ENCODE measurements at regions not wholly inside any gene's neighbourhood (a gene's known extent, or its start where the extent isn't known, plus 50 kb on each side); places are given as distances from the start of the nearest gene placed in this dataset.

DNA sequence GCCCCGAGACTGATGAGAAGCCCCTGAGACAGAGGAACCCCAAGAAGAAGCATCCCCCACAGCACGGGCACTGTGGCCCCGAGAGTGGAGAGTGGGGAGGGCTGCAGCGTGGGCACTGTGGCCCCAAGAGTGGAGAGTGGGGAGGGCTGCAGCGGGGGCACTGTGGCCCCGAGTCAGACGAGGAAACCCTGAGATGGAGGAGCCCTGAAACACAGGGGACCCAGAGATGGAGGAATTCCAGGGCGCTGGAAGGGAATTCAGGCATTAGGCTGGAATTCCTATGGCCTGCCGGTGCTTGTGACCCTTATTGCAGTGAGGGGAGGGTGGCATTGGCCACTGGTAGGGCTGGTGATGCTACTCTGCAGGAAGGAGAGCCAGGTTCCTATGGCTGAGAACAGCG lies 168.6 kb upstream of the SHH start:
- in situ Hi-C loops (cut with HindIII; ENCODE audit: extremely low pct_ligation_motif_present, low pct_unique_long_range_greater_than_20kb) = no loop called here
- Histone ChIP-seq H4K20me1 (ENCODE audit: insufficient read depth, low read length) (no peaks in the 10 kb centered on the region), H3K4me3 (replicated peaks in 1 of 3; ENCODE audit: insufficient read depth in 1 of 3, low read depth in 2 of 3, low read length in 3 of 3) (no peak overlapping the region), H3K4me1 (ENCODE audit: insufficient read depth, low read length) (no peaks in the 10 kb centered on the region), H3K27ac (ENCODE audit: extremely low read length, insufficient read depth, low read length) (no peak overlapping the region), H2AFZ (ENCODE audit: low read length) (no peak overlapping the region), H3K36me3 (replicated peaks in 1 of 2; ENCODE audit: control insufficient read depth in 1 of 2, insufficient read depth in 2 of 2, low read length in 2 of 2) (no peaks in the 10 kb centered on the region), H3K79me2 (ENCODE audit: insufficient read depth, low read length) (no peaks in the 10 kb centered on the region), H3K4me2 (ENCODE audit: low read depth, low read length) (no peak overlapping the region), H3K9ac (ENCODE audit: insufficient read depth, low read depth, low read length) (no peak overlapping the region), H3K9me3 (ENCODE audit: low read length) (no peaks in the 10 kb centered on the region), H3K27me3 (ENCODE audit: control insufficient read depth in 1 of 2, insufficient read depth in 2 of 2, low read length in 2 of 2) (peaks cover 8 to 63% of the 10 kb centered on the region in 2 experiments)
- TF ChIP-seq NFIC (IDR thresholded peaks at IDR 0.05; ENCODE audit: low read length) (no peak), MXI1 (IDR thresholded peaks at IDR 0.05; ENCODE audit: borderline replicate concordance, low read depth, low read length) (no peak), SMAD1 (CRISPR knock-in tag; IDR thresholded peaks at IDR 0.05; ENCODE audit: borderline replicate concordance, low read depth) (no peak), PHB2 (IDR thresholded peaks at IDR 0.05; ENCODE audit: partially characterized antibody) (no peak), TAF1 (CRISPR knock-in tag; IDR thresholded peaks at IDR 0.05) (no peak), YY1 (IDR thresholded peaks at IDR 0.05; ENCODE audit: insufficient read depth, insufficient replicate concordance, low read depth, low read length) (no peak), SRY (CRISPR knock-in tag; IDR thresholded peaks at IDR 0.05) (no peak), ZNF737 (CRISPR knock-in tag; IDR thresholded peaks at IDR 0.05; ENCODE audit: borderline replicate concordance) (no peak)
- TF ChIP-seq, protein P1, sequence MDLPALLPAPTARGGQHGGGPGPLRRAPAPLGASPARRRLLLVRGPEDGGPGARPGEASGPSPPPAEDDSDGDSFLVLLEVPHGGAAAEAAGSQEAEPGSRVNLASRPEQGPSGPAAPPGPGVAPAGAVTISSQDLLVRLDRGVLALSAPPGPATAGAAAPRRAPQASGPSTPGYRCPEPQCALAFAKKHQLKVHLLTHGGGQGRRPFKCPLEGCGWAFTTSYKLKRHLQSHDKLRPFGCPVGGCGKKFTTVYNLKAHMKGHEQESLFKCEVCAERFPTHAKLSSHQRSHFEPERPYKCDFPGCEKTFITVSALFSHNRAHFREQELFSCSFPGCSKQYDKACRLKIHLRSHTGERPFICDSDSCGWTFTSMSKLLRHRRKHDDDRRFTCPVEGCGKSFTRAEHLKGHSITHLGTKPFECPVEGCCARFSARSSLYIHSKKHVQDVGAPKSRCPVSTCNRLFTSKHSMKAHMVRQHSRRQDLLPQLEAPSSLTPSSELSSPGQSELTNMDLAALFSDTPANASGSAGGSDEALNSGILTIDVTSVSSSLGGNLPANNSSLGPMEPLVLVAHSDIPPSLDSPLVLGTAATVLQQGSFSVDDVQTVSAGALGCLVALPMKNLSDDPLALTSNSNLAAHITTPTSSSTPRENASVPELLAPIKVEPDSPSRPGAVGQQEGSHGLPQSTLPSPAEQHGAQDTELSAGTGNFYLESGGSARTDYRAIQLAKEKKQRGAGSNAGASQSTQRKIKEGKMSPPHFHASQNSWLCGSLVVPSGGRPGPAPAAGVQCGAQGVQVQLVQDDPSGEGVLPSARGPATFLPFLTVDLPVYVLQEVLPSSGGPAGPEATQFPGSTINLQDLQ (CRISPR knock-in tag; IDR thresholded peaks at IDR 0.05) = no peak
- TF ChIP-seq, protein P2, sequence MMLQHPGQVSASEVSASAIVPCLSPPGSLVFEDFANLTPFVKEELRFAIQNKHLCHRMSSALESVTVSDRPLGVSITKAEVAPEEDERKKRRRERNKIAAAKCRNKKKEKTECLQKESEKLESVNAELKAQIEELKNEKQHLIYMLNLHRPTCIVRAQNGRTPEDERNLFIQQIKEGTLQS (CRISPR knock-in tag; IDR thresholded peaks at IDR 0.05) = no peak
- ATAC-seq = no peak
- CTCF ChIA-PET (ENCODE audit: low intra/inter-chr PET ratio, low total read pairs) = no interaction called here
- no TSS peak for BruUV-seq (replicated peaks)
- intact Hi-C loops (cut with micrococcal nuclease; ENCODE audit: unreplicated experiment) = no loop called here
- DNase-seq (ENCODE audit: low spot score) = no peak
- no peak for FAIRE-seq
- WGBS (ENCODE audit: low lambda C conversion rate) = 5% methylated on average over 9 of the region's 10 CpGs
- POLR2A ChIA-PET = no interaction called here

Data from HepG2 (cell line).